Neutrophil (primary cell): ENCODE measurements at regions not wholly inside any gene's neighbourhood (a gene's known extent, or its start where the extent isn't known, plus 50 kb on each side); places are given as distances from the start of the nearest gene placed in this dataset.

Experiments
- H3K27ac ChIP-seq: fragments of 200-600 bp; sonication (generic); 2 replicates; pipeline ENCODE4 v1.5.1; 2016; ENCODE audit warnings: mild to moderate bottlenecking, moderate library complexity
- H3K27me3 ChIP-seq: fragments of 200-600 bp; sonication (generic); 2 replicates; pipeline ENCODE4 v1.6.0; 2016; ENCODE audit warnings: mild to moderate bottlenecking
- H3K36me3 ChIP-seq: fragments of 200-600 bp; sonication (generic); 2 replicates; pipeline ENCODE4 v1.5.1; 2017
- H3K4me1 ChIP-seq, 2 experiments: fragments of 200-600 bp in 1 of 2; sonication (generic) in 1 of 2; 1 replicate in 1 of 2; 2 replicates in 1 of 2; pipeline versions ENCODE4 v1.5.1 to v1.6.1; 2013 to 2016; ENCODE audit warnings: low read depth in 1 of 2, low read length in 1 of 2, mild to moderate bottlenecking in 1 of 2, moderate library complexity in 1 of 2; ENCODE audit not compliant: control insufficient read depth in 1 of 2, insufficient read depth in 1 of 2
- H3K4me3 ChIP-seq, 2 experiments: fragments of 200-600 bp in 1 of 2; sonication (generic) in 1 of 2; 1 replicate in 1 of 2; 2 replicates in 1 of 2; pipeline ENCODE4 v1.5.1; 2013 to 2016; ENCODE audit warnings: low read depth in 1 of 2, low read length in 1 of 2, mild to moderate bottlenecking in 1 of 2, moderate library complexity in 1 of 2
- H3K9me3 ChIP-seq: fragments of 200-600 bp; sonication (generic); 2 replicates; pipeline ENCODE4 v1.5.1; 2016
- TF ChIP-seq, protein P1 (sequence below): fragments of 200-600 bp; sonication (generic); IDR thresholded peaks from 2 replicates; pipeline ENCODE4 v1.5.1; 2016; ENCODE audit warnings: antibody characterized with exemption

DNA sequence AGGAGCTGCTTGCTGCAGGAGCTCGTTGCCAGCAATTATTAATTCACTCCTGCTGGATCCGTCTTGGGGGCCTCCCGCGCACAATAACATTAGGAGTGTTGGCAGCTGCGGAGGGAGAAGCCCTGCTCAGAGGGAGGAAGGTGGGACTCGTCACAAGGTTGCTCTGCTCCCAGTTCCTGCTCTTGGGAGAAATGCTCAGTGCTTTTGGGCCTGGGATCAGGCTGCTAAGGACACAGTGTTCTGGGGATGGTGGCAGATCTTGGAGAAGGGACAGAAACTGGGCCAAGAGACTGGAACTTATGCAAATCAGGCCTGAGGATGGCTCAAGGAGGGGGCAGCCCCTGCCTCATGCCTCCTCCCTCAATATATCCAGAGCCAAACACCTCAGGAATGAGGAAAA is 78.9 kb upstream of the OLFM4 start:
- peaks cover 66% of the 10 kb centered on the region in 2 experiments for H3K4me1 ChIP-seq
- H3K27ac ChIP-seq, result peak overlapping the region; percentile 51
- no peaks in the 10 kb centered on the region for H3K27me3 ChIP-seq
- TF ChIP-seq, protein P1, sequence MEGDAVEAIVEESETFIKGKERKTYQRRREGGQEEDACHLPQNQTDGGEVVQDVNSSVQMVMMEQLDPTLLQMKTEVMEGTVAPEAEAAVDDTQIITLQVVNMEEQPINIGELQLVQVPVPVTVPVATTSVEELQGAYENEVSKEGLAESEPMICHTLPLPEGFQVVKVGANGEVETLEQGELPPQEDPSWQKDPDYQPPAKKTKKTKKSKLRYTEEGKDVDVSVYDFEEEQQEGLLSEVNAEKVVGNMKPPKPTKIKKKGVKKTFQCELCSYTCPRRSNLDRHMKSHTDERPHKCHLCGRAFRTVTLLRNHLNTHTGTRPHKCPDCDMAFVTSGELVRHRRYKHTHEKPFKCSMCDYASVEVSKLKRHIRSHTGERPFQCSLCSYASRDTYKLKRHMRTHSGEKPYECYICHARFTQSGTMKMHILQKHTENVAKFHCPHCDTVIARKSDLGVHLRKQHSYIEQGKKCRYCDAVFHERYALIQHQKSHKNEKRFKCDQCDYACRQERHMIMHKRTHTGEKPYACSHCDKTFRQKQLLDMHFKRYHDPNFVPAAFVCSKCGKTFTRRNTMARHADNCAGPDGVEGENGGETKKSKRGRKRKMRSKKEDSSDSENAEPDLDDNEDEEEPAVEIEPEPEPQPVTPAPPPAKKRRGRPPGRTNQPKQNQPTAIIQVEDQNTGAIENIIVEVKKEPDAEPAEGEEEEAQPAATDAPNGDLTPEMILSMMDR, result no peak
- H3K36me3 ChIP-seq, result no peaks in the 10 kb centered on the region
- H3K4me3 ChIP-seq, result no peak overlapping the region
- H3K9me3 ChIP-seq, result no peaks in the 10 kb centered on the region

DNA sequence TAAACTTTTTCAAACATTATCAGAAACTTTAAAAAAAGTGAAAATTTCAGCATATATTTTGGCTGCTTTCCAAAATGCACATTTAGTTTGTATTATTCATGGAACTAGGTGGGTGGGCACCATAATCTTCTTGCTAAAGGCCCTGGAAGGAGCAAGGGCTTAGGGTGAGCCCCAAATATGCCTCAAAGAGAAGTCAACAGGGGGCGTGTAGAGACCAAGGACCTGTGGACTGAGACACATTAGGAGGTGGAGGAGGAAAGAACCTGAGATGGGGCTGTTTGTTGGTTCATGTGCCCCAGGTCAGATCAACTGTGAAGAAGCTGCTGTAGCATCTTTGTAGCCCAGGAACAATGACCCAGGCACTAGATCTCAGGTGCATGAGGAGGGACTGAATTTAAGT is 79.6 kb upstream of the OLFM4 start:
- TF ChIP-seq, protein P1, result no peak
- Histone ChIP-seq H3K36me3 (no peaks in the 10 kb centered on the region), H3K9me3 (no peaks in the 10 kb centered on the region), H3K4me3 (no peak overlapping the region), H3K27me3 (no peaks in the 10 kb centered on the region), H3K4me1 (peaks cover 73% of the 10 kb centered on the region in 2 experiments), H3K27ac (no peak overlapping the region)

DNA sequence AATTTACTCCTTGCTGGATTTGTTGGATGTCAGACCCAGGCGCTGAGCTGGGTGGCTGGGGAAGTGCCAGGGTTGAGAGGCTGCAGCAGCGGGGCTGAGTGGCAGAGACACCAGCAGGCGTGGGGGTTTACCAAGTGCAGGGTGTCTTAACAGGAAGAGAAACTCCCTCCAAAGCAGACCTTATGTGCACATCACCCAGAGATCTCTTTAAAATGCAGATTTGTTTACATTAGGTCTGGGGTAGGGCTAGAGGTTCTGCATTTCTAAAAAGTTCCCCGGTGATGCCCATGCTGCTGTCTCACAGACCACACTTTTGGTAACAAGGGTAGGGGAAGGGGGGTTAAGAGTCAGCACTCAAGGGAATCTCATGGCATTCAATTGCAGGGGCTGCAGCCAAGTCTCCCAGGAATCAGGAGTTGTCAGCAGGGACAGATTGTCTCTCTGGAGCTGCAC is 80.7 kb upstream of the OLFM4 start:
- Histone ChIP-seq H3K27ac (peak overlapping the region; percentile 67), H3K4me3 (no peak overlapping the region), H3K27me3 (no peaks in the 10 kb centered on the region), H3K9me3 (no peaks in the 10 kb centered on the region), H3K36me3 (no peaks in the 10 kb centered on the region), H3K4me1 (peaks cover 81% of the 10 kb centered on the region in 2 experiments)
- TF ChIP-seq, protein P1, result no peak

DNA sequence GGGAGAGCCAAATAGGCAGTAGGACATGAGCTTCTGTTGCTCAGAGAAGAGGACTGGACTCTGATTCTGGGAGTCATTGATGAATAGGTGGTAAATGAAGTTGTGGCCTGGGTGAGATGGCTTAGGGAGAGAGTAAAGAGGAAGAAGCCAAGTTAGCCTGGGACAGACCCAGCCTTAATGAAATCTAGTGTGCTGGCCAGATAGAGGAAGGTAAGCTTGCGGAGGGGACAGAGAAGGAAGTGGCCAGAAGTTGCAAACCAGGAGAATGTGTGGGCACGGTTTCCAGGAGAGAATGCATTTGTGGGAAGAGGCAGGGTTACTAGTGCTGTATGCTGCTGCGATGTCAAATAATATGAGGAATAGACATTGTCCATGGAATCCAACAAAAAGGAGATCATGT is 83.3 kb upstream of the OLFM4 start:
- TF ChIP-seq, protein P1, result no peak
- H3K9me3 ChIP-seq, result no peaks in the 10 kb centered on the region
- peak overlapping the region; percentile 80 for H3K27ac ChIP-seq
- H3K4me3 ChIP-seq, result no peak overlapping the region
- H3K27me3 ChIP-seq, result peaks cover under 1% of the 10 kb centered on the region
- no peaks in the 10 kb centered on the region for H3K36me3 ChIP-seq
- H3K4me1 ChIP-seq, result peaks cover 70 to 71% of the 10 kb centered on the region in 2 experiments

DNA sequence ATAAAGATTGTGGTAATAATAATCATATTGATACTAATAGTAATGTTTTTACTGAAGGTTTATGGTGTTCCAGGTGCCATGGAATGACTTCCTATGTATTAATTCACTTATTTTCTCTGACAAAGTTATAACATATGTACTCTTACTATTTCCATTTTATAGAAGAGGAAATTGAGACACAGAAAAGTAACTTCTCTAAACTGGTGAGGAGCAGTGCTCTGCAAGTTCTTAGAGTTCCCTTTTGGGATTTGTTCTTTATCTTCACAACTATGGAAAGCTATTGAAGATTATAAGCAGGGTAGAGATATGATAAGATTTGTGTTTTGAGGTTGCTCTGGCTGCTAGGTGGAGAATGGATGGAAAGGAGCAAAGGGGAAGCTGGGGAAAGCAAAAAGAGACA is 83.9 kb upstream of the OLFM4 start:
- Histone ChIP-seq H3K27ac (peak overlapping the region; percentile 80), H3K27me3 (peaks cover 7% of the 10 kb centered on the region), H3K9me3 (no peaks in the 10 kb centered on the region), H3K4me3 (no peak overlapping the region), H3K36me3 (no peaks in the 10 kb centered on the region), H3K4me1 (peaks cover 64% of the 10 kb centered on the region in 2 experiments)
- TF ChIP-seq, protein P1, result no peak

DNA sequence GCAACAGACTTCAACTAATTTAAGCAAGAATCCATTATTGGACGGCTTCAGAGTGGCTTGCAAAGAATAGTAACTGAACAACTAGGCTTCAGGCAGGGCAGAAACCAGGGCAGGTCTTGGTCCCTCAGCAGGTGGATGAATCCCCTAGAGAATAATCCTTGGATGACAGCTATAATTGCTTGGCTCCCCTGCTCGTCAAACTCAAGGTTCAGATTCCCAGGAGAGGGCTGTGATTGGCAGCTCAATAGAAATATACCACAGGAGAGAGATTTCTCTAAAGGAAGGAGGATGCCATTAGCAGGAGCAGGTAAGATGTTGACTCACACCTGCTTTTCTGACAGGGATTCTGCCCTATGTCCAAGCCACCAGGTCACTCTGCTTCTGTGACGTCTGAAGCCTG is 89.6 kb upstream of the PCDH8 start:
- TF ChIP-seq, protein P1, result no peak
- H3K4me3 ChIP-seq, result no peak overlapping the region

More for the DNA sequence above, 89.6 kb upstream of the PCDH8 start:
- no peak overlapping the region for H3K27ac ChIP-seq
- H3K36me3 ChIP-seq, result no peaks in the 10 kb centered on the region
- no peaks in the 10 kb centered on the region for H3K4me1 ChIP-seq
- H3K27me3 ChIP-seq, result peaks cover 72% of the 10 kb centered on the region
- H3K9me3 ChIP-seq, result no peaks in the 10 kb centered on the region
